ENCODE measurements at regions not wholly inside any gene's neighbourhood (a gene's known extent, or its start where the extent isn't known, plus 50 kb on each side); places are given as distances from the start of the nearest gene placed in this dataset.

DNA sequence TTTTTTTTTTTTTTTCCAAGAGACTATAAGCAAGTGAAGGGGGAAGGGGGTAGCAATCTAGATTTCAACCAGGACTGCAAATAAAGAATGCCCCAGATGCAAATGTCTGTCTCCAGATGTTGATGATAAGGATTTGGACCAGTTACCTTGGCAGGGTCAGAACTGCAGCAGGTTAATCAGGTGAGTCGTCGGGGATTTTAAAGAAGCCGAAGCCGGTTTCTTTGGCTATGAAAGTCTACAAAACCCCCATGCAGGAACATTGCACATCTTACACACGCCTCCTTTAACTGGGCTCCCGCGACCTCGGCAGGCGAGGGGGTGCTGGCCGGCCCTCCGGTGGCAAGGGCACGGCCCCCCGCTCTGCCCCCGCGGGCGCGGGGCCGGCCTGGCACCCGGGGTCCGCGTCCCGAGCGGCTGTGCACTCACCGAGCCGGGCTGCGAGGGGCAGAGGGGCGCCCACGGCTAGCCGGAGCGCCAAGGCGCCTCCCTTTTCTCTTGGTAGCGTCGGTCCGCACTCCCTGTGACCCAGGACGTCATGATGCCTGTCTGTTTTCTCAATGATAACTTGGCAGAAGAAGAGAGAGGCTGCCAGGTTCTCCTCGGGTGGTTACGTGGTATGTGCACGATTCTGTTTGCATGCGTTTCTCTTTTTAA is 366.3 kb upstream of the ESRRG start:
- Mint-ChIP-seq H3K27me3 (peaks cover 34% of the 10 kb centered on the region), H3K9me3 (no peaks in the 10 kb centered on the region), H3K4me1 (peaks cover 2% of the 10 kb centered on the region), H3K4me3 (no peak overlapping the region), H3K36me3 (ENCODE audit: low read depth) (no peaks in the 10 kb centered on the region), H3K27ac (no peak overlapping the region)
- DNase-seq (no peak), ATAC-seq (ENCODE audit: low read depth) (no peak)
- CTCF ChIA-PET: no interaction called here
- intact Hi-C loops (cut with micrococcal nuclease): no loop called here
- no peak for TF ChIP-seq CTCF (IDR thresholded peaks at IDR 0.05)
- POLR2A ChIA-PET: no interaction called here

GRCh38 chr1:217088521-217089284 is 365.5 kb upstream of the ESRRG start:
- ATAC-seq (ENCODE audit: low read depth) (no peak), DNase-seq (no peak)
- TF ChIP-seq CTCF (IDR thresholded peaks at IDR 0.05): no peak
- Mint-ChIP-seq H3K36me3 (ENCODE audit: low read depth) (no peaks in the 10 kb centered on the region), H3K27ac (no peak overlapping the region), H3K4me3 (no peak overlapping the region), H3K27me3 (peaks cover 34% of the 10 kb centered on the region), H3K9me3 (no peaks in the 10 kb centered on the region), H3K4me1 (peaks cover 2% of the 10 kb centered on the region)
- CTCF ChIA-PET: no interaction called here
- POLR2A ChIA-PET: no interaction called here
- intact Hi-C loops (cut with micrococcal nuclease): no loop called here

- H3K27me3 Mint-ChIP-seq: peaks cover 34% of the 10 kb centered on the region
Observed at GRCh38 chr1:217088011-217088410, 364.8 kb upstream of the ESRRG start.

GRCh38 chr1:217079584-217079983 is 356.4 kb upstream of the ESRRG start:
- no peaks in the 10 kb centered on the region for H3K27me3 Mint-ChIP-seq
- no peaks in the 10 kb centered on the region for H3K4me1 Mint-ChIP-seq

More at GRCh38 chr1:217088011-217088410, 364.8 kb upstream of the ESRRG start:
- TF ChIP-seq CTCF (IDR thresholded peaks at IDR 0.05): no peak
- ATAC-seq (ENCODE audit: low read depth): no peak
- intact Hi-C loops (cut with micrococcal nuclease): no loop called here
- ChIA-PET POLR2A (no interaction called here), CTCF (no interaction called here)
- Mint-ChIP-seq H3K4me1 (peaks cover 2% of the 10 kb centered on the region), H3K27ac (no peak overlapping the region), H3K4me3 (no peak overlapping the region), H3K36me3 (ENCODE audit: low read depth) (no peaks in the 10 kb centered on the region), H3K9me3 (no peaks in the 10 kb centered on the region)
- DNase-seq: no peak

More at GRCh38 chr1:217079584-217079983, 356.4 kb upstream of the ESRRG start:
- H3K9me3 Mint-ChIP-seq: no peaks in the 10 kb centered on the region
- no peaks in the 10 kb centered on the region for H3K36me3 Mint-ChIP-seq (ENCODE audit: low read depth)
- TF ChIP-seq CTCF (IDR thresholded peaks at IDR 0.05): no peak
- no peak for ATAC-seq (ENCODE audit: low read depth)
- no peak overlapping the region for H3K27ac Mint-ChIP-seq
- CTCF ChIA-PET: no interaction called here
- intact Hi-C loops (cut with micrococcal nuclease): no loop called here
- POLR2A ChIA-PET: no interaction called here
- no peak overlapping the region for H3K4me3 Mint-ChIP-seq
- DNase-seq: no peak

Data from activated B cell treated with CpG ODN at 0.5 μM for 24 hours (primary cell).